Neural cell (in vitro differentiated cells): ENCODE measurements at regions not wholly inside any gene's neighbourhood (a gene's known extent, or its start where the extent isn't known, plus 50 kb on each side); places are given as distances from the start of the nearest gene placed in this dataset.

ENCODE experiments used
- CTCF ChIP-seq: fragments of 450-650 bp; IDR thresholded peaks from 2 replicates; pipeline ENCODE4 v1.5.1; 2014; ENCODE audit warnings: antibody characterized with exemption, mild to moderate bottlenecking, moderate library complexity; ENCODE audit not compliant: poor library complexity, severe bottlenecking
- EP300 ChIP-seq: fragments of 450-650 bp; conservative IDR thresholded peaks from 2 replicates; pipeline ENCODE4 v1.6.1; 2014; ENCODE audit warnings: antibody characterized with exemption, mild to moderate bottlenecking, moderate library complexity; ENCODE audit not compliant: poor library complexity, severe bottlenecking
- EZH2 ChIP-seq: fragments of 200-600, 300-800 bp; shearing (Covaris generic), sonication (generic); IDR thresholded peaks from 2 replicates; pipeline ENCODE4 v1.6.1; 2014; ENCODE audit warnings: antibody characterized with exemption, low read length, borderline replicate concordance, mild to moderate bottlenecking; ENCODE audit not compliant: insufficient read depth, poor library complexity, severe bottlenecking
- POLR2AphosphoS5 ChIP-seq: IDR thresholded peaks from 2 replicates; pipeline ENCODE4 v1.6.1; 2012
- RAD21 ChIP-seq: fragments of 450-650 bp; conservative IDR thresholded peaks from 2 replicates; pipeline ENCODE4 v1.6.1; 2014; ENCODE audit warnings: antibody characterized with exemption, mild to moderate bottlenecking, moderate library complexity
- TAF1 ChIP-seq: IDR thresholded peaks from 2 replicates; pipeline ENCODE4 v1.6.1; 2012; ENCODE audit warnings: low read depth
- TF ChIP-seq, protein P1 (sequence below): IDR thresholded peaks from 2 replicates; pipeline ENCODE4 v1.6.1; 2012; ENCODE audit warnings: borderline replicate concordance

DNA sequence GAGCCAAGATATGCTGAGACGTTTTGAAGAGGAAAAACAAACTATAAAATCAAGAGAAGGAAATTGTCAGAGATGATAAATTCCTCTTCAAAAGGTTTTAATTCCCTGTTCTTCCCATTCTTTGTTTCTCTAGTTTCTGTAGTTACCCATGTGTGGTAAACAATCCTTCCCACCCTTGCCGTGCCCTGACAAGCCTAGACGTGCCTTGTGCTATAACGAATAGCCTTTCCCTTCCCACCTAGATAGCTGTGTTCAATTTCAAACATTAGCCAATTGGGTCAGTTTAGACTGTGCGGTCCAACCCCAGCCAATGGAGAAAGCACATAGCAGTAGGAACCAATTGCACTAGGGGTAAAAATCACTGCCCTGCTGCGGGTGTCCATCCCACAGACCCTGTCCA, 138.1 kb downstream of the RALA start:
- TF ChIP-seq CTCF = no peak
- TF ChIP-seq, protein P1, sequence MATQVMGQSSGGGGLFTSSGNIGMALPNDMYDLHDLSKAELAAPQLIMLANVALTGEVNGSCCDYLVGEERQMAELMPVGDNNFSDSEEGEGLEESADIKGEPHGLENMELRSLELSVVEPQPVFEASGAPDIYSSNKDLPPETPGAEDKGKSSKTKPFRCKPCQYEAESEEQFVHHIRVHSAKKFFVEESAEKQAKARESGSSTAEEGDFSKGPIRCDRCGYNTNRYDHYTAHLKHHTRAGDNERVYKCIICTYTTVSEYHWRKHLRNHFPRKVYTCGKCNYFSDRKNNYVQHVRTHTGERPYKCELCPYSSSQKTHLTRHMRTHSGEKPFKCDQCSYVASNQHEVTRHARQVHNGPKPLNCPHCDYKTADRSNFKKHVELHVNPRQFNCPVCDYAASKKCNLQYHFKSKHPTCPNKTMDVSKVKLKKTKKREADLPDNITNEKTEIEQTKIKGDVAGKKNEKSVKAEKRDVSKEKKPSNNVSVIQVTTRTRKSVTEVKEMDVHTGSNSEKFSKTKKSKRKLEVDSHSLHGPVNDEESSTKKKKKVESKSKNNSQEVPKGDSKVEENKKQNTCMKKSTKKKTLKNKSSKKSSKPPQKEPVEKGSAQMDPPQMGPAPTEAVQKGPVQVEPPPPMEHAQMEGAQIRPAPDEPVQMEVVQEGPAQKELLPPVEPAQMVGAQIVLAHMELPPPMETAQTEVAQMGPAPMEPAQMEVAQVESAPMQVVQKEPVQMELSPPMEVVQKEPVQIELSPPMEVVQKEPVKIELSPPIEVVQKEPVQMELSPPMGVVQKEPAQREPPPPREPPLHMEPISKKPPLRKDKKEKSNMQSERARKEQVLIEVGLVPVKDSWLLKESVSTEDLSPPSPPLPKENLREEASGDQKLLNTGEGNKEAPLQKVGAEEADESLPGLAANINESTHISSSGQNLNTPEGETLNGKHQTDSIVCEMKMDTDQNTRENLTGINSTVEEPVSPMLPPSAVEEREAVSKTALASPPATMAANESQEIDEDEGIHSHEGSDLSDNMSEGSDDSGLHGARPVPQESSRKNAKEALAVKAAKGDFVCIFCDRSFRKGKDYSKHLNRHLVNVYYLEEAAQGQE = no peak
- no peak for TF ChIP-seq POLR2AphosphoS5
- TF ChIP-seq EZH2 = no peak
- no peak for TF ChIP-seq EP300
- TF ChIP-seq RAD21 = no peak
- no peak for TF ChIP-seq TAF1
